ENCODE measurements at regions not wholly inside any gene's neighbourhood (a gene's known extent, or its start where the extent isn't known, plus 50 kb on each side); places are given as distances from the start of the nearest gene placed in this dataset.
A peak's percentile ranks its signal among the peaks of the same experiment; 100 is the strongest.

GRCh38 chr15:79373113-79373512 is 59.0 kb upstream of the MINAR1 start:
- WGBS, 5 donors, result 59 to 90% (median 81%) methylated on average over 1 of the region's 1 CpG
- Histone ChIP-seq H3K4me3 (no peak overlapping the region), H3K9me3 (no peaks in the 10 kb centered on the region), H3K27me3 (no peaks in the 10 kb centered on the region), H3K27ac (no peak overlapping the region), H3K4me1 (no peaks in the 10 kb centered on the region), H3K36me3 (no peaks in the 10 kb centered on the region)
- DNase-seq, result peak in 1 of 2 donors; percentile 40
- intact Hi-C loops (cut with DNase I; ENCODE audit: low total_unique reads), result no loop called here
- TF ChIP-seq EP300 (IDR thresholded peaks at IDR 0.05), result no peak
- no peak for TF ChIP-seq POLR2A (IDR thresholded peaks at IDR 0.05)
- TF ChIP-seq CTCF (IDR thresholded peaks at IDR 0.05), result no peak
- no peak for TF ChIP-seq POLR2AphosphoS5 (IDR thresholded peaks at IDR 0.05)

- no peaks in the 10 kb centered on the region for H3K9me3 ChIP-seq
- DNase-seq, result no peak
- TF ChIP-seq CTCF (IDR thresholded peaks at IDR 0.05) (no peak), POLR2A (IDR thresholded peaks at IDR 0.05) (no peak), EP300 (IDR thresholded peaks at IDR 0.05) (no peak), POLR2AphosphoS5 (IDR thresholded peaks at IDR 0.05) (no peak)
- no peak overlapping the region for H3K4me3 ChIP-seq
- no peaks in the 10 kb centered on the region for H3K4me1 ChIP-seq
- H3K27ac ChIP-seq, result no peak overlapping the region
- H3K27me3 ChIP-seq, result no peaks in the 10 kb centered on the region
- intact Hi-C loops (cut with DNase I; ENCODE audit: low total_unique reads), result no loop called here
- no peaks in the 10 kb centered on the region for H3K36me3 ChIP-seq
- 53 to 73% (median 63%) methylated on average over 2 of the region's 2 CpGs for WGBS, 5 donors
Measured at GRCh38 chr15:79373728-79374127, 58.4 kb upstream of the MINAR1 start.

- no peak for DNase-seq
- H3K36me3 ChIP-seq, result no peaks in the 10 kb centered on the region
- H3K4me3 ChIP-seq, result no peak overlapping the region
- intact Hi-C loops (cut with DNase I; ENCODE audit: low total_unique reads), result no loop called here
- WGBS, 5 donors, result 76 to 91% (median 82%) methylated on average over 3 of the region's 3 CpGs
- no peak overlapping the region for H3K27ac ChIP-seq
- no peaks in the 10 kb centered on the region for H3K9me3 ChIP-seq
- H3K4me1 ChIP-seq, result peaks cover 1 to 4% (median 3%) of the 10 kb centered on the region in 4 donors
- no peaks in the 10 kb centered on the region for H3K27me3 ChIP-seq
- no peak for TF ChIP-seq EP300 (IDR thresholded peaks at IDR 0.05)
- TF ChIP-seq CTCF (IDR thresholded peaks at IDR 0.05), result no peak
- no peak for TF ChIP-seq POLR2A (IDR thresholded peaks at IDR 0.05)
- no peak for TF ChIP-seq POLR2AphosphoS5 (IDR thresholded peaks at IDR 0.05)
Measured at GRCh38 chr15:79376383-79376782, 55.8 kb upstream of the MINAR1 start.

GRCh38 chr15:79378394-79379109 is 53.6 kb upstream of the MINAR1 start:
- Histone ChIP-seq H3K4me3 (no peak overlapping the region), H3K9me3 (no peaks in the 10 kb centered on the region), H3K27ac (no peak overlapping the region), H3K27me3 (no peaks in the 10 kb centered on the region), H3K4me1 (peaks cover 5 to 7% (median 6%) of the 10 kb centered on the region in 4 donors), H3K36me3 (no peaks in the 10 kb centered on the region)
- 81 to 89% (median 86%) methylated on average over 3 of the region's 3 CpGs for WGBS, 5 donors
- TF ChIP-seq POLR2A (IDR thresholded peaks at IDR 0.05) (no peak), CTCF (IDR thresholded peaks at IDR 0.05) (no peak), POLR2AphosphoS5 (IDR thresholded peaks at IDR 0.05) (no peak), EP300 (IDR thresholded peaks at IDR 0.05) (no peak)
- intact Hi-C loops (cut with DNase I; ENCODE audit: low total_unique reads), result no loop called here
- DNase-seq, result no peak
